NCI-H146 treated with DMSO at 0.1 percent for 48 hours (cell line): ENCODE measurements at regions not wholly inside any gene's neighbourhood (a gene's known extent, or its start where the extent isn't known, plus 50 kb on each side); places are given as distances from the start of the nearest gene placed in this dataset.
"Not testable (repeated sequence)": the region's sequence is repeated elsewhere in the genome, so short reads cannot be mapped to it uniquely, and the experiment has no call there.

Source experiments
- DNase-seq: peaks from one replicate; lab custom pipeline; 2025; ENCODE audit not compliant: unreplicated experiment; lab: John Stamatoyannopoulos, UW

GRCh38 chr5:155114655-155115054 is 101.1 kb downstream of the KIF4B start:
- DNase-seq: no peak

GRCh38 chr5:155116456-155117251 is 103.1 kb downstream of the KIF4B start:
- DNase-seq: no peak

- DNase-seq: no peak
Measured at GRCh38 chr5:155125551-155126095, 112.1 kb downstream of the KIF4B start.

- DNase-seq: no peak
Measured at GRCh38 chr5:155126573-155126972, 113.0 kb downstream of the KIF4B start.

- no peak for DNase-seq
Measured at GRCh38 chr5:155127552-155127951, 114.0 kb downstream of the KIF4B start.

- no peak for DNase-seq
Measured at GRCh38 chr5:155128786-155129512, 115.4 kb downstream of the KIF4B start.

- DNase-seq: no peak
Measured at GRCh38 chr5:155129513-155129880, 115.9 kb downstream of the KIF4B start.

- DNase-seq: no peak
Measured at GRCh38 chr5:155134130-155134529, 120.6 kb downstream of the KIF4B start.

GRCh38 chr5:155136216-155136850 is 122.8 kb downstream of the KIF4B start:
- DNase-seq: no peak

- DNase-seq: no peak
Measured at GRCh38 chr5:155137683-155138082, 124.1 kb downstream of the KIF4B start.

- DNase-seq: no peak
Measured at GRCh38 chr5:155140646-155141045, 127.1 kb downstream of the KIF4B start.

GRCh38 chr5:155144956-155145355 is 131.4 kb downstream of the KIF4B start:
- DNase-seq: no peak

- DNase-seq: no peak
Measured at GRCh38 chr5:155147222-155147621, 133.7 kb downstream of the KIF4B start.

- no peak for DNase-seq
Measured at GRCh38 chr5:155148694-155149093, 135.1 kb downstream of the KIF4B start.

GRCh38 chr5:155150012-155150411 is 136.5 kb downstream of the KIF4B start:
- no peak for DNase-seq

- DNase-seq: no peak
Measured at GRCh38 chr5:155154973-155155372, 141.4 kb downstream of the KIF4B start.

- not testable (repeated sequence) for DNase-seq
Measured at GRCh38 chr5:155163084-155163483, 149.5 kb downstream of the KIF4B start.

- DNase-seq: no peak
Measured at GRCh38 chr5:155167736-155168135, 154.2 kb downstream of the KIF4B start.

- no peak for DNase-seq
Measured at GRCh38 chr5:155181542-155181941, 168.0 kb downstream of the KIF4B start.

- no peak for DNase-seq
Measured at GRCh38 chr5:155189476-155189875, 175.9 kb downstream of the KIF4B start.

GRCh38 chr5:155189981-155190380 is 176.4 kb downstream of the KIF4B start:
- no peak for DNase-seq

- DNase-seq: no peak
Measured at GRCh38 chr5:155193029-155193428, 179.5 kb downstream of the KIF4B start.
